ENCODE measurements at regions not wholly inside any gene's neighbourhood (a gene's known extent, or its start where the extent isn't known, plus 50 kb on each side); places are given as distances from the start of the nearest gene placed in this dataset.

DNA sequence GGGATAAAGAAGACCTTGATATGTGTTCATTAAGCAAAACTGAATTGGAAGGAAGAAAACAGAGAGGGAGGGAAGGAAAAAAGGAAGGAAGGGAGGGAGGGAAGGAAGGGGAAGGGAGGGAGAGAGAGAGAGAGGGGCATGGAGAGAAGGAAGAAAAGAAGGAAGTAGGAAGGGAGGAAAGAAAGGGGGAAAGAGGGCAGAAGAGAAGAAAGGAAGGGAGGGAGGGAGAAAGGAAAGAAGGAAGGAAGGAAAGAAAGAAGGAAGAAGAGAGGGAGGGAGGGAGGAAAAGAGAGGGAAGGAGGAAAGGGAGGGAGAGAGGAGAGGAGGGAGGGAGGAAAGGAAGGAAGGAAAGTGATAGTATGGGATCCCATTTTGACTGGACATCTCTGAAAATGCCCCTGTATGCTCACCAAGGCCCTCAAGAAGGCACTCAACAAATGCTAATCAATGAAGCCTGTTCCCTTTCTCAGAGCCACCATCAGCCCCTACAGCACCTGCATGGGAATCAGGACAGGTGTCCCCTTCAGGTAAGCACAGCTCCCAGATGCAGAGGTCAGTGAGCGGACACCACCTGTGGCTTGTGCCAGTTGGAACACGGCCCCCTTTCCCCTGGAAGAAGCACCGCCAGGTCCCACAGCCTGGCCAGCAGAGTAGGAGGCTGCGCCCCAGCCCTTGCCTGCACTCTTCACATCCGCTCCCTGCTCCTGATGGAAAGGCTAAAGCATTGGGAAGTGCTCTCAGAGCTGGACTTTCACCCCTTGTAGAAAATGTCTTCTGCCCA lies 161.4 kb upstream of the DIO3 start:
- CTCF ChIA-PET: no interaction called here
- Histone ChIP-seq H3K36me3 (ENCODE audit: insufficient read depth, low read length, poor library complexity, severe bottlenecking) (no peaks in the 10 kb centered on the region), H3K27ac (ENCODE audit: low read depth, low read length, poor library complexity, severe bottlenecking) (no peak overlapping the region), H3K4me1 (ENCODE audit: insufficient read depth, low read length, poor library complexity, severe bottlenecking) (no peaks in the 10 kb centered on the region), H3K4me3 (ENCODE audit: low read depth, low read length, poor library complexity, severe bottlenecking) (no peak overlapping the region), H3K9me3 (ENCODE audit: low read depth, low read length, poor library complexity, severe bottlenecking) (no peaks in the 10 kb centered on the region), H3K27me3 (replicated peaks; ENCODE audit: insufficient read depth, low read depth, low read length, poor library complexity) (peaks cover 17% of the 10 kb centered on the region)
- TF ChIP-seq CTCF (conservative IDR thresholded peaks at IDR 0.05; ENCODE audit: low read depth, low read length) (no peak), EZH2 (IDR thresholded peaks at IDR 0.05; ENCODE audit: borderline replicate concordance, low read depth, low read length, poor library complexity, severe bottlenecking) (no peak)
- intact Hi-C loops (cut with micrococcal nuclease; ENCODE audit: unreplicated experiment): no loop called here
- BruUV-seq (replicated peaks): no TSS peak
- DNase-seq (ENCODE audit: low spot score): no peak
- POLR2A ChIA-PET (ENCODE audit: low non-redundant PET): no interaction called here

- TF ChIP-seq EZH2 (IDR thresholded peaks at IDR 0.05; ENCODE audit: borderline replicate concordance, low read depth, low read length, poor library complexity, severe bottlenecking): no peak
- no peak for TF ChIP-seq CTCF (conservative IDR thresholded peaks at IDR 0.05; ENCODE audit: low read depth, low read length)
- POLR2A ChIA-PET (ENCODE audit: low non-redundant PET): no interaction called here
- H3K9me3 ChIP-seq (ENCODE audit: low read depth, low read length, poor library complexity, severe bottlenecking): no peaks in the 10 kb centered on the region
- peaks cover 17% of the 10 kb centered on the region for H3K27me3 ChIP-seq (replicated peaks; ENCODE audit: insufficient read depth, low read depth, low read length, poor library complexity)
- H3K4me3 ChIP-seq (ENCODE audit: low read depth, low read length, poor library complexity, severe bottlenecking): no peak overlapping the region
- peaks cover 9% of the 10 kb centered on the region for H3K4me1 ChIP-seq (ENCODE audit: insufficient read depth, low read length, poor library complexity, severe bottlenecking)
- intact Hi-C loops (cut with micrococcal nuclease; ENCODE audit: unreplicated experiment): no loop called here
- DNase-seq (ENCODE audit: low spot score): no peak
- no TSS peak for BruUV-seq (replicated peaks)
- CTCF ChIA-PET: no interaction called here
- no peak overlapping the region for H3K27ac ChIP-seq (ENCODE audit: low read depth, low read length, poor library complexity, severe bottlenecking)
- H3K36me3 ChIP-seq (ENCODE audit: insufficient read depth, low read length, poor library complexity, severe bottlenecking): no peaks in the 10 kb centered on the region
Observed at GRCh38 chr14:101400830-101401229, 160.5 kb upstream of the DIO3 start.

DNA sequence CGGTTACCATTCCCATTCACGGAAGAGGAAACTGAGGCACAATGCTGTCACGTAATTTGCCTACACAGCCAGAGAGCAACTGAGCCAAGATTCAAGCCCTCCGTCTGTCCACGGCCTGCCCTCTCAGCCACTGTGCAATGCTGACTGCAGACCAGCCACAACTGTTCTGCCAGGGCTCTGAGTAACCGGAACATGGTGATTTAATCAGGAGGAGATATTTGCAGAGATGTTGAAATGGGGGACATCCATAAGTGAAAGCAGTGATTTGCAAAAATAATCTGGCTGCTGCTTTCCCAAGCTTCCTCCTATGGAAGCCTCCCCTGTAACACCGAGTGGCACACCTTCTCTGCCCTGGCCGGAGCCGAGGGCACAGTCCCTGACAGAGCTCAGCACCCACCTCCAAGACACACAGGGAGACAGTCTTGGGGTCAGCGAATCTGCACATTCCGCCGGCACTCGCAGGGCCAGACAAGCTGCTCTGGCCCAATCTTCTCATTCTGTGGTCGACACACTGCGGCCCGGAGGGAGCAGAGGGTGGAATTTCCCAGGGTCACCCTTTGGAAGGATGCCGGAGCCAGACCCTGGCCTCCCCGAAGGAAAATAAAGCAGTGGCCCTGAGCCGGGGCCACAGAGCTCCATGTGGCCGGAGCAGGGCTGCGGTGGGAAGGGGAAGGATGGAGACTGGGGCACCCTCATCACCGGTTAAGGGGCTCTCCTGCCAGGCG lies 158.2 kb upstream of the DIO3 start:
- intact Hi-C loops (cut with micrococcal nuclease; ENCODE audit: unreplicated experiment): no loop called here
- no peak overlapping the region for H3K4me3 ChIP-seq (ENCODE audit: low read depth, low read length, poor library complexity, severe bottlenecking)
- H3K27me3 ChIP-seq (replicated peaks; ENCODE audit: insufficient read depth, low read depth, low read length, poor library complexity): peaks cover 17% of the 10 kb centered on the region
- no peak overlapping the region for H3K27ac ChIP-seq (ENCODE audit: low read depth, low read length, poor library complexity, severe bottlenecking)
- TF ChIP-seq EZH2 (IDR thresholded peaks at IDR 0.05; ENCODE audit: borderline replicate concordance, low read depth, low read length, poor library complexity, severe bottlenecking) (no peak), CTCF (conservative IDR thresholded peaks at IDR 0.05; ENCODE audit: low read depth, low read length) (no peak)
- H3K36me3 ChIP-seq (ENCODE audit: insufficient read depth, low read length, poor library complexity, severe bottlenecking): no peaks in the 10 kb centered on the region
- POLR2A ChIA-PET (ENCODE audit: low non-redundant PET): no interaction called here
- no TSS peak for BruUV-seq (replicated peaks)
- H3K9me3 ChIP-seq (ENCODE audit: low read depth, low read length, poor library complexity, severe bottlenecking): no peaks in the 10 kb centered on the region
- peaks cover 9% of the 10 kb centered on the region for H3K4me1 ChIP-seq (ENCODE audit: insufficient read depth, low read length, poor library complexity, severe bottlenecking)
- no peak for DNase-seq (ENCODE audit: low spot score)
- CTCF ChIA-PET: no interaction called here

Measured in A673 (cell line).